Neuron (in vitro differentiated cells): ENCODE measurements at regions not wholly inside any gene's neighbourhood (a gene's known extent, or its start where the extent isn't known, plus 50 kb on each side); places are given as distances from the start of the nearest gene placed in this dataset.

Experiments
- H2AFZ ChIP-seq: one replicate; pipeline ENCODE4 v1.6.1; 2013; ENCODE audit warnings: low read depth, mild to moderate bottlenecking, inconsistent platforms, low read length, moderate library complexity
- H3K27me3 ChIP-seq: one replicate; pipeline ENCODE4 v1.6.1; 2013; ENCODE audit warnings: low read length; ENCODE audit not compliant: insufficient read depth
- H3K36me3 ChIP-seq: one replicate; pipeline ENCODE4 v1.6.1; 2013; ENCODE audit warnings: low read length; ENCODE audit not compliant: insufficient read depth
- H3K4me1 ChIP-seq: one replicate; pipeline ENCODE4 v1.6.1; 2013; ENCODE audit warnings: low read length; ENCODE audit not compliant: insufficient read depth
- H3K4me3 ChIP-seq: 2 replicates; pipeline ENCODE4 v1.5.1; 2013; ENCODE audit warnings: mild to moderate bottlenecking, low read length, moderate library complexity
- H3K9me3 ChIP-seq: one replicate; pipeline ENCODE4 v1.6.1; 2013; ENCODE audit warnings: low read length

GRCh38 chr1:87273291-87273690 lies 55.4 kb upstream of the LMO4 start:
- H3K4me1 ChIP-seq: peaks cover 10% of the 10 kb centered on the region
- no peak overlapping the region for H3K4me3 ChIP-seq
- no peak overlapping the region for H2AFZ ChIP-seq
- no peaks in the 10 kb centered on the region for H3K27me3 ChIP-seq
- H3K36me3 ChIP-seq: no peaks in the 10 kb centered on the region
- no peaks in the 10 kb centered on the region for H3K9me3 ChIP-seq

GRCh38 chr1:87274851-87275250 lies 53.8 kb upstream of the LMO4 start:
- Histone ChIP-seq H3K4me1 (peaks cover 10% of the 10 kb centered on the region), H3K9me3 (no peaks in the 10 kb centered on the region), H3K27me3 (no peaks in the 10 kb centered on the region), H2AFZ (no peak overlapping the region), H3K36me3 (no peaks in the 10 kb centered on the region), H3K4me3 (no peak overlapping the region)

GRCh38 chr1:87278825-87279535 lies 49.7 kb upstream of the LMO4 start:
- no peak overlapping the region for H3K4me3 ChIP-seq

More at GRCh38 chr1:87278825-87279535, 49.7 kb upstream of the LMO4 start:
- Histone ChIP-seq H3K27me3 (no peaks in the 10 kb centered on the region), H3K4me1 (peaks cover 7% of the 10 kb centered on the region), H2AFZ (no peak overlapping the region), H3K9me3 (no peaks in the 10 kb centered on the region), H3K36me3 (no peaks in the 10 kb centered on the region)
